Esophagus (tissue), 2 donors: ENCODE measurements at regions not wholly inside any gene's neighbourhood (a gene's known extent, or its start where the extent isn't known, plus 50 kb on each side); places are given as distances from the start of the nearest gene placed in this dataset.
A peak's percentile ranks its signal among the peaks of the same experiment; 100 is the strongest.

Experiments
- H3K27ac ChIP-seq, 2 donors: one replicate each; pipeline ENCODE4 v1.5.1; 2013; ENCODE audit warnings: low read depth in 2 of 2, mild to moderate bottlenecking in 2 of 2, inconsistent platforms in 1 of 2, low read length in 1 of 2, moderate library complexity in 1 of 2
- H3K27me3 ChIP-seq, 2 donors: one replicate each; pipeline ENCODE4 v1.6.1; 2013; ENCODE audit warnings: low read length in 2 of 2, control low read depth in 1 of 2, mild to moderate bottlenecking in 1 of 2; ENCODE audit not compliant: insufficient read depth in 2 of 2, control insufficient read depth in 1 of 2
- H3K36me3 ChIP-seq, 2 donors: one replicate each; pipeline ENCODE4 v1.6.1; 2013; ENCODE audit warnings: low read length in 1 of 2; ENCODE audit not compliant: control insufficient read depth in 2 of 2, insufficient read depth in 2 of 2
- H3K4me1 ChIP-seq, 2 donors: one replicate each; pipeline ENCODE4 v1.6.1; 2013; ENCODE audit warnings: low read length in 1 of 2; ENCODE audit not compliant: control insufficient read depth in 2 of 2, insufficient read depth in 2 of 2
- H3K4me3 ChIP-seq, 2 donors: one replicate each; pipeline ENCODE4 v1.5.1; 2013; ENCODE audit warnings: low read length in 2 of 2, mild to moderate bottlenecking in 2 of 2, low read depth in 1 of 2, moderate library complexity in 1 of 2
- H3K9me3 ChIP-seq, 2 donors: one replicate each; pipeline ENCODE4 v1.6.1; 2013; ENCODE audit warnings: mild to moderate bottlenecking in 2 of 2, low read depth in 1 of 2, low read length in 1 of 2, moderate library complexity in 1 of 2; ENCODE audit not compliant: control insufficient read depth in 2 of 2, insufficient read depth in 1 of 2
- WGBS, 2 donors: extraction: QIAGEN DNeasy Blood & Tissue Kit; methylation state at CpG; one replicate each; pipeline ENCODE4 v1.1.7; 2013; 5-methylcytosine and 5-hydroxymethylcytosine counted together
- donor health status: healthy with polysubstance abuse.
- donor health status: Bipolar disorder and iron deficiency.

- 88 to 92% methylated on average over 1 of the region's 1 CpG for WGBS, 2 donors
- peaks cover 0 to 2% of the 10 kb centered on the region in 2 donors for H3K27me3 ChIP-seq
- no peak overlapping the region for H3K4me3 ChIP-seq
- H3K4me1 ChIP-seq: peaks cover 0 to 2% of the 10 kb centered on the region in 2 donors
- H3K9me3 ChIP-seq: no peaks in the 10 kb centered on the region
- no peak overlapping the region for H3K27ac ChIP-seq
- no peaks in the 10 kb centered on the region for H3K36me3 ChIP-seq
Measured at GRCh38 chr2:165010556-165010955, 55.2 kb upstream of the SLC38A11 start.

- Histone ChIP-seq H3K27ac (no peak overlapping the region), H3K27me3 (peaks cover 0 to 2% of the 10 kb centered on the region in 2 donors), H3K36me3 (no peaks in the 10 kb centered on the region), H3K9me3 (no peaks in the 10 kb centered on the region), H3K4me1 (peaks cover 0 to 2% of the 10 kb centered on the region in 2 donors), H3K4me3 (no peak overlapping the region)
- WGBS, 2 donors: 34 to 43% methylated on average over 1 of the region's 1 CpG
Measured at GRCh38 chr2:165009466-165009865, 54.1 kb upstream of the SLC38A11 start.

GRCh38 chr2:165008730-165009315 is 53.5 kb upstream of the SLC38A11 start:
- Histone ChIP-seq H3K4me3 (no peak overlapping the region), H3K9me3 (no peaks in the 10 kb centered on the region), H3K36me3 (no peaks in the 10 kb centered on the region), H3K27ac (peak overlapping the region; percentile 72 to 89), H3K27me3 (peaks cover 0 to 2% of the 10 kb centered on the region in 2 donors), H3K4me1 (peaks cover 0 to 2% of the 10 kb centered on the region in 2 donors)
- WGBS, 2 donors: 53% methylated on average over 3 of the region's 3 CpGs

- Histone ChIP-seq H3K4me1 (peaks cover 0 to 2% of the 10 kb centered on the region in 2 donors), H3K27ac (no peak overlapping the region), H3K36me3 (no peaks in the 10 kb centered on the region), H3K4me3 (no peak overlapping the region), H3K9me3 (no peaks in the 10 kb centered on the region), H3K27me3 (no peaks in the 10 kb centered on the region)
- 83 to 88% methylated on average over 1 of the region's 1 CpG for WGBS, 2 donors
Measured at GRCh38 chr2:165007161-165007744, 51.9 kb upstream of the SLC38A11 start.
